ENCODE measurements at regions not wholly inside any gene's neighbourhood (a gene's known extent, or its start where the extent isn't known, plus 50 kb on each side); places are given as distances from the start of the nearest gene placed in this dataset.

GRCh38 chr2:128793404-128793803, 474.7 kb upstream of the HS6ST1 start:
- TF ChIP-seq TAF1 (conservative IDR thresholded peaks at IDR 0.05) (no peak), CTCF (IDR thresholded peaks at IDR 0.05; ENCODE audit: low read depth, low read length, missing input control) (no peak), RAD21 (IDR thresholded peaks at IDR 0.05) (no peak), JUND (IDR thresholded peaks at IDR 0.05) (no peak), ZBTB33 (IDR thresholded peaks at IDR 0.05) (no peak), SP1 (IDR thresholded peaks at IDR 0.05) (no peak), REST (IDR thresholded peaks at IDR 0.05) (no peak), YY1 (IDR thresholded peaks at IDR 0.05) (no peak), ATF3 (IDR thresholded peaks at IDR 0.05) (no peak), FOXA1 (IDR thresholded peaks at IDR 0.05) (no peak), GABPA (IDR thresholded peaks at IDR 0.05 in 1 of 2, conservative IDR thresholded peaks at IDR 0.05 in 1 of 2) (no peak), EGR1 (IDR thresholded peaks at IDR 0.05; ENCODE audit: low read depth in 2 of 2) (no peak)

All from liver (tissue), 3 donors.